ENCODE measurements at regions not wholly inside any gene's neighbourhood (a gene's known extent, or its start where the extent isn't known, plus 50 kb on each side); places are given as distances from the start of the nearest gene placed in this dataset.
"Not testable (repeated sequence)": the region's sequence is repeated elsewhere in the genome, so short reads cannot be mapped to it uniquely, and the experiment has no call there.

DNA sequence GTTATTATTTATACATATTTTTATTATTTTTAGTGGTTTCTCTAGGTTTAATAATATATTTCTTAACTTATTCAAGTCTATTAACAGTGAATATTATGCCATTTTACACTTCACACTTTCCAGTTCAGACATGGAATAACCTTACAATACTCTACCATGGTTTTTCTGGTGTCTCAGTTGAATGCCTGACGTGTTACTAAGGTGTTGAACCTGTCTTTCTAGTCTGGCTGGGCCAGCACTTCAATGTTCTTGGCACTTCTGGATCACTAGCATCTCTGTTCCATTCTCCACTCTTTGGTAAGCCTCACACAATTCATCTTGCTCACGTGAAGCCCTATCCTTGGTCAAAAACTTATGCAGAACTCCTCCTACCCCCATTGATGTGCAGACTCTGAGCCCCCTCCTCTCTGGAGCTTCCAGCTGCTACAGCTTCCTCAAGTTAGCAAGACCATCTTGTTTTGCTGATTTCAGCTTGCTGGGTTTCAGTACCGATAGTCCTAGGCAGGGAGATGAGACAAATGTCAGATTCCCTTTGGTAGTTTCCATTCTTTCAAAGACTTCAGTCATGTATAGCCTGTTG lies 243.1 kb downstream of the FBXO4 start:
- no peak for FAIRE-seq
- TF ChIP-seq, protein P1, sequence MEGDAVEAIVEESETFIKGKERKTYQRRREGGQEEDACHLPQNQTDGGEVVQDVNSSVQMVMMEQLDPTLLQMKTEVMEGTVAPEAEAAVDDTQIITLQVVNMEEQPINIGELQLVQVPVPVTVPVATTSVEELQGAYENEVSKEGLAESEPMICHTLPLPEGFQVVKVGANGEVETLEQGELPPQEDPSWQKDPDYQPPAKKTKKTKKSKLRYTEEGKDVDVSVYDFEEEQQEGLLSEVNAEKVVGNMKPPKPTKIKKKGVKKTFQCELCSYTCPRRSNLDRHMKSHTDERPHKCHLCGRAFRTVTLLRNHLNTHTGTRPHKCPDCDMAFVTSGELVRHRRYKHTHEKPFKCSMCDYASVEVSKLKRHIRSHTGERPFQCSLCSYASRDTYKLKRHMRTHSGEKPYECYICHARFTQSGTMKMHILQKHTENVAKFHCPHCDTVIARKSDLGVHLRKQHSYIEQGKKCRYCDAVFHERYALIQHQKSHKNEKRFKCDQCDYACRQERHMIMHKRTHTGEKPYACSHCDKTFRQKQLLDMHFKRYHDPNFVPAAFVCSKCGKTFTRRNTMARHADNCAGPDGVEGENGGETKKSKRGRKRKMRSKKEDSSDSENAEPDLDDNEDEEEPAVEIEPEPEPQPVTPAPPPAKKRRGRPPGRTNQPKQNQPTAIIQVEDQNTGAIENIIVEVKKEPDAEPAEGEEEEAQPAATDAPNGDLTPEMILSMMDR (IDR thresholded peaks at IDR 0.05; ENCODE audit: insufficient read depth, missing control alignments), result no peak

GRCh38 chr5:42176118-42176517 lies 247.1 kb upstream of the GHR start:
- not testable (repeated sequence) for FAIRE-seq

More for the DNA sequence above, 243.1 kb downstream of the FBXO4 start:
- DNase-seq (ENCODE audit: insufficient read length, low spot score), result no peak

GRCh38 chr5:42179843-42180242 lies 243.4 kb upstream of the GHR start:
- FAIRE-seq; DNase-seq (ENCODE audit: insufficient read length, low spot score): not testable (repeated sequence)

More at GRCh38 chr5:42176118-42176517, 247.1 kb upstream of the GHR start:
- DNase-seq (ENCODE audit: insufficient read length, low spot score), result not testable (repeated sequence)

DNA sequence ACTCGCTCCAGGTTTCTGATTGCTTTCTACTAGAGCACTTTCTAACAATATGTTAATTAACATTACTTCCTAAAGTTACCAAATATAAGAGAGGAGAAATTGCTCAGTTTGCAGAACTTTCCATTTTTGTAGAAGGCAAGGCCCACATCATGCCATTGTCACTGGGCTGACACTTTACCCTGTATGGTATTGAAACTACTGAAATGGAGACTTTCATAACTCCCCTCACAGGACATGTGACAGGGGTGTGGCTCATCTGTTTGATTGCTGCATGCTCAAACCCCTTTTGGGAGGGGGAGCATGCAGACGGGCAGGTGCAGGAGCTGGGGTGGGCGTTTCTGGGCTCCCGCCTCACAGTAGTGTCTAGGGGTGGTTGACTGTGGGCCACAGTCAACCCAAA lies 206.3 kb upstream of the GHR start:
- TF ChIP-seq, protein P1 (IDR thresholded peaks at IDR 0.05; ENCODE audit: insufficient read depth, missing control alignments), result no peak
- DNase-seq (ENCODE audit: insufficient read length, low spot score) (no peak), FAIRE-seq (no peak)

DNA sequence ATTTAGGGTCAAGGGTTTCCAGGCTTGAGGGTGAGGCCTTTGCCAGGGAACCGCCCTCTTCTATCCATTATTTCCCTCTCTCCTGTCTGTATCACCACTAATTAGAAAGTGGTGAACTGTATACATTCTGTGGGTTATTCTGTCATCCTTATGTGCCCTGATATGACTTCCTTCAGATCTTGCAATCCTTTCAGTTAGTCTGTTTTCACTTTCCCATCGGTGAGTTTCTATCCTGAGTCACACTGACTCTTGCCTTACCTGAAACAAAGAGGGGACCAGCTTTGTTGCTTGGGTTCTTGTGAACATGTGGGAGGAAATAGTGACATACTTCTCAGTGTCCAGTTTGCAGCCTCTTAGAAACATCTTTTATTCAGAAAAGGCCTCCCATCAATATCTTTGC lies 205.4 kb upstream of the GHR start:
- DNase-seq (ENCODE audit: insufficient read length, low spot score) (no peak), FAIRE-seq (no peak)
- TF ChIP-seq, protein P1 (IDR thresholded peaks at IDR 0.05; ENCODE audit: insufficient read depth, missing control alignments), result no peak

GRCh38 chr5:42225009-42225408 lies 198.2 kb upstream of the GHR start:
- DNase-seq (ENCODE audit: insufficient read length, low spot score) (no peak), FAIRE-seq (no peak)
- TF ChIP-seq, protein P1 (IDR thresholded peaks at IDR 0.05; ENCODE audit: insufficient read depth, missing control alignments), result no peak

DNA sequence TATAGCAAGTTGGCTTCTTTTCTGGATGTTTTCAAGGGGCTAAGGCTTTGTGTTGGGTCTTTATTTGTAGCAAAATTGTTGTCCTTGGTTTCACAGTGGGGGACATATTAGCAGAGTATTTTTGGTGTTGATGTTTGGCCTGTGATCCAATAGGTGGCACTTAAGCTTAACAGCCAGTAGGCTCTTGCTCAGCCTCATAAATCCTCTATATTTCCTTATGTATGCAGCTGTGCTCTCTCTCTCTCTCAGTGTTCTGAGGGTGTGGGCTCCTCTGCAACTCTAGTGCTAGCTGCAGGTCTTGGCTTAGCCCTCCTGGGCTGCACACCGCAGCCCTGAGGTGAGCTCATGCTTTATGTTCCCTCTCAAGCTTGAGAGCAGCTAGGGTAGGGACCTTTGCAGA lies 195.0 kb upstream of the GHR start:
- TF ChIP-seq, protein P1 (IDR thresholded peaks at IDR 0.05; ENCODE audit: insufficient read depth, missing control alignments), result no peak
- DNase-seq (ENCODE audit: insufficient read length, low spot score) (no peak), FAIRE-seq (no peak)

- TF ChIP-seq, protein P1 (IDR thresholded peaks at IDR 0.05; ENCODE audit: insufficient read depth, missing control alignments), result no peak
- FAIRE-seq (no peak), DNase-seq (ENCODE audit: insufficient read length, low spot score) (no peak)
Measured at GRCh38 chr5:42230839-42231238, 192.4 kb upstream of the GHR start.
